Nephron (organoid): ENCODE measurements at regions not wholly inside any gene's neighbourhood (a gene's known extent, or its start where the extent isn't known, plus 50 kb on each side); places are given as distances from the start of the nearest gene placed in this dataset.

Experiments used
- H3K27ac Mint-ChIP-seq, 3 experiments: 2 replicates each; pipeline ENCODE4 v1.8.0; 2020; ENCODE audit warnings: mixed read lengths in 3 of 3, mild to moderate bottlenecking in 2 of 3, moderate library complexity in 1 of 3
- H3K27me3 Mint-ChIP-seq: 2 replicates; pipeline ENCODE4 v1.8.0; 2021; ENCODE audit warnings: low read depth, mild to moderate bottlenecking, moderate library complexity, mixed read lengths
- H3K36me3 Mint-ChIP-seq: 2 replicates; pipeline ENCODE4 v1.8.0; 2020; ENCODE audit warnings: low read depth, mixed read lengths
- H3K4me1 Mint-ChIP-seq: 2 replicates; pipeline ENCODE4 v1.8.0; 2020; ENCODE audit warnings: mixed read lengths
- H3K4me3 Mint-ChIP-seq, 3 experiments: 2 replicates each; pipeline ENCODE4 v1.8.0; 2020; ENCODE audit warnings: mild to moderate bottlenecking in 3 of 3, mixed read lengths in 3 of 3, moderate library complexity in 2 of 3
- H3K9me3 Mint-ChIP-seq: 2 replicates; pipeline ENCODE4 v1.8.0; 2020; ENCODE audit warnings: mixed read lengths
- CTCF ChIP-seq, 3 experiments: fragments of 200-600 bp; sonication (generic); IDR thresholded peaks; one replicate each; pipeline ENCODE4 v1.5.0; 2021; ENCODE audit warnings: antibody characterized with exemption in 3 of 3; ENCODE audit not compliant: unreplicated experiment in 3 of 3

- no peak overlapping the region for H3K4me3 Mint-ChIP-seq
- peaks cover 11% of the 10 kb centered on the region for H3K4me1 Mint-ChIP-seq
- no peak for TF ChIP-seq CTCF (IDR thresholded peaks at IDR 0.05; ENCODE audit: unreplicated experiment in 3 of 3)
- peaks cover 3% of the 10 kb centered on the region for H3K9me3 Mint-ChIP-seq
- H3K27me3 Mint-ChIP-seq, result peaks cover 29% of the 10 kb centered on the region
- H3K27ac Mint-ChIP-seq, result no peak overlapping the region
- no peaks in the 10 kb centered on the region for H3K36me3 Mint-ChIP-seq
Measured at GRCh38 chr20:47883186-47883585, 97.9 kb upstream of the SULF2 start.

- peaks cover 23% of the 10 kb centered on the region for H3K4me1 Mint-ChIP-seq
- H3K27me3 Mint-ChIP-seq, result peaks cover 18% of the 10 kb centered on the region
- H3K9me3 Mint-ChIP-seq, result peaks cover 3% of the 10 kb centered on the region
- no peak for TF ChIP-seq CTCF (IDR thresholded peaks at IDR 0.05; ENCODE audit: unreplicated experiment in 3 of 3)
- no peak overlapping the region for H3K4me3 Mint-ChIP-seq
- H3K36me3 Mint-ChIP-seq, result no peaks in the 10 kb centered on the region
- H3K27ac Mint-ChIP-seq, result no peak overlapping the region
Measured at GRCh38 chr20:47879771-47880170, 94.5 kb upstream of the SULF2 start.

GRCh38 chr20:47878601-47879027 is 93.3 kb upstream of the SULF2 start:
- peaks cover 3% of the 10 kb centered on the region for H3K9me3 Mint-ChIP-seq
- H3K27me3 Mint-ChIP-seq, result peaks cover 13% of the 10 kb centered on the region
- H3K4me3 Mint-ChIP-seq, result no peak overlapping the region
- H3K36me3 Mint-ChIP-seq, result no peaks in the 10 kb centered on the region
- no peak for TF ChIP-seq CTCF (IDR thresholded peaks at IDR 0.05; ENCODE audit: unreplicated experiment in 3 of 3)
- peaks cover 23% of the 10 kb centered on the region for H3K4me1 Mint-ChIP-seq
- peak overlapping the region in 2 of 3 experiments; percentile 28 to 34 for H3K27ac Mint-ChIP-seq

GRCh38 chr20:47876311-47877088 is 91.2 kb upstream of the SULF2 start:
- H3K4me3 Mint-ChIP-seq, result no peak overlapping the region
- H3K27ac Mint-ChIP-seq, result peak overlapping the region; percentile 10 to 46 (median 37)
- peaks cover 31% of the 10 kb centered on the region for H3K4me1 Mint-ChIP-seq
- H3K27me3 Mint-ChIP-seq, result peaks cover 7% of the 10 kb centered on the region
- H3K9me3 Mint-ChIP-seq, result peaks cover 3% of the 10 kb centered on the region
- no peak for TF ChIP-seq CTCF (IDR thresholded peaks at IDR 0.05; ENCODE audit: unreplicated experiment in 3 of 3)
- no peaks in the 10 kb centered on the region for H3K36me3 Mint-ChIP-seq

GRCh38 chr20:47875297-47876025 is 90.2 kb upstream of the SULF2 start:
- Mint-ChIP-seq H3K27ac (peak overlapping the region; percentile 10 to 46 (median 37)), H3K27me3 (peaks cover 7% of the 10 kb centered on the region), H3K4me1 (peaks cover 31% of the 10 kb centered on the region), H3K9me3 (peaks cover 3% of the 10 kb centered on the region), H3K4me3 (no peak overlapping the region), H3K36me3 (no peaks in the 10 kb centered on the region)
- no peak for TF ChIP-seq CTCF (IDR thresholded peaks at IDR 0.05; ENCODE audit: unreplicated experiment in 3 of 3)
